Ishikawa (cell line): ENCODE measurements at regions not wholly inside any gene's neighbourhood (a gene's known extent, or its start where the extent isn't known, plus 50 kb on each side); places are given as distances from the start of the nearest gene placed in this dataset.

ENCODE experiments used
- EGR1 ChIP-seq: IDR thresholded peaks from 2 replicates; pipeline ENCODE4 v1.6.1; 2012
- NFIC ChIP-seq: IDR thresholded peaks from 2 replicates; pipeline ENCODE4 v1.6.1; 2012
- TAF1 ChIP-seq: IDR thresholded peaks from 2 replicates; pipeline ENCODE4 v1.6.1; 2012; ENCODE audit warnings: low read depth, mild to moderate bottlenecking
- YY1 ChIP-seq: IDR thresholded peaks from 2 replicates; pipeline ENCODE4 v1.6.1; 2012; ENCODE audit warnings: low read depth

DNA sequence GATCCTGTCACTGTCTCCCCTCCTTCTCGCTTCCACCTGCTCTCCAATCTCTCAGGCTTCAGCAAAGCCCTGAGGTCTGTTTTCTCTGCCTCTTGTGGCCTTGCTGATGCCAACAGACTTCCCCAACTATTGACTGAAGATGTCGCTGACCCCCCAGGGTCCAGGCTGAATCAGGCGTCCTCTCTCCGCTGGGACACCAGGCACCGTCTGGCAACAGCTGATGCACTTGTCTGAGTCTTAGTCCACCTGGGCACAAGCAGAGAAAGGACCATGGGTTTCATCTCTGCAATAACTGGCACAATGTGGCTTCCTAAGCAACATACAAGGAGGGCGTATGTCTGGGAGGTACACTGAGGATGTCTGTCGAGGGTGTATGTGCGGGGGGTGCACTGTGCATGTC is 248.7 kb upstream of the MYT1L start:
- no peak for TF ChIP-seq TAF1
- no peak for TF ChIP-seq EGR1
- no peak for TF ChIP-seq YY1
- TF ChIP-seq NFIC = no peak
